Upper lobe of right lung (tissue), 1 donor: ENCODE measurements at regions not wholly inside any gene's neighbourhood (a gene's known extent, or its start where the extent isn't known, plus 50 kb on each side); places are given as distances from the start of the nearest gene placed in this dataset.
A peak's percentile ranks its signal among the peaks of the same experiment; 100 is the strongest.
"Not testable (repeated sequence)": the region's sequence is repeated elsewhere in the genome, so short reads cannot be mapped to it uniquely, and the experiment has no call there.

Experiments used
- ATAC-seq: fragments of 200-7000 bp; cut with Tn5 transposase; one replicate; pipeline ENCODE4 v1.9.1; 2020; ENCODE audit warnings: mild to moderate bottlenecking, moderate library complexity
- DNase-seq: peaks from one replicate; pipeline ENCODE4 v3.0.0-alpha.2; 2020
- H3K27ac ChIP-seq: fragments of 200-600 bp; one replicate; pipeline ENCODE4 v1.8.0; 2022
- H3K27me3 ChIP-seq: fragments of 200-600 bp; one replicate; pipeline ENCODE4 v1.8.0; 2022; ENCODE audit warnings: mild to moderate bottlenecking
- H3K36me3 ChIP-seq: fragments of 200-600 bp; one replicate; pipeline ENCODE4 v1.8.0; 2022
- H3K4me1 ChIP-seq: fragments of 200-600 bp; one replicate; pipeline ENCODE4 v1.8.0; 2022
- H3K4me3 ChIP-seq: fragments of 200-600 bp; one replicate; pipeline ENCODE4 v1.8.0; 2022; ENCODE audit warnings: mild to moderate bottlenecking
- H3K9me3 ChIP-seq: fragments of 200-600 bp; one replicate; pipeline ENCODE4 v1.8.0; 2022
- intact Hi-C: fragments of 100-400 bp; cut with DNase I; formaldehyde crosslinking; loops from one replicate; pipeline ENCODE4 v1.11.0; 2022
- TF ChIP-seq, protein P1 (sequence below): fragments of 200-600 bp; IDR thresholded peaks from one replicate; pipeline ENCODE4 v1.8.0; 2022; ENCODE audit warnings: antibody characterized with exemption
- donor health status: DM: no; HTN: yes; CAD: no; lungs with severe emphysema.

GRCh38 chr12:84411031-84411430 lies 501.6 kb downstream of the SLC6A15 start:
- Histone ChIP-seq H3K4me1 (no peaks in the 10 kb centered on the region), H3K27me3 (no peaks in the 10 kb centered on the region), H3K4me3 (no peak overlapping the region), H3K36me3 (no peaks in the 10 kb centered on the region), H3K9me3 (no peaks in the 10 kb centered on the region), H3K27ac (no peak overlapping the region)
- no peak for DNase-seq
- no peak for ATAC-seq
- intact Hi-C loops, result no loop called here
- TF ChIP-seq, protein P1, sequence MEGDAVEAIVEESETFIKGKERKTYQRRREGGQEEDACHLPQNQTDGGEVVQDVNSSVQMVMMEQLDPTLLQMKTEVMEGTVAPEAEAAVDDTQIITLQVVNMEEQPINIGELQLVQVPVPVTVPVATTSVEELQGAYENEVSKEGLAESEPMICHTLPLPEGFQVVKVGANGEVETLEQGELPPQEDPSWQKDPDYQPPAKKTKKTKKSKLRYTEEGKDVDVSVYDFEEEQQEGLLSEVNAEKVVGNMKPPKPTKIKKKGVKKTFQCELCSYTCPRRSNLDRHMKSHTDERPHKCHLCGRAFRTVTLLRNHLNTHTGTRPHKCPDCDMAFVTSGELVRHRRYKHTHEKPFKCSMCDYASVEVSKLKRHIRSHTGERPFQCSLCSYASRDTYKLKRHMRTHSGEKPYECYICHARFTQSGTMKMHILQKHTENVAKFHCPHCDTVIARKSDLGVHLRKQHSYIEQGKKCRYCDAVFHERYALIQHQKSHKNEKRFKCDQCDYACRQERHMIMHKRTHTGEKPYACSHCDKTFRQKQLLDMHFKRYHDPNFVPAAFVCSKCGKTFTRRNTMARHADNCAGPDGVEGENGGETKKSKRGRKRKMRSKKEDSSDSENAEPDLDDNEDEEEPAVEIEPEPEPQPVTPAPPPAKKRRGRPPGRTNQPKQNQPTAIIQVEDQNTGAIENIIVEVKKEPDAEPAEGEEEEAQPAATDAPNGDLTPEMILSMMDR, result no peak

- no peaks in the 10 kb centered on the region for H3K9me3 ChIP-seq
- TF ChIP-seq, protein P1, result no peak
- intact Hi-C loops, result no loop called here
- no peaks in the 10 kb centered on the region for H3K36me3 ChIP-seq
- no peak for DNase-seq
- H3K4me3 ChIP-seq, result no peak overlapping the region
- H3K4me1 ChIP-seq, result no peaks in the 10 kb centered on the region
- H3K27ac ChIP-seq, result no peak overlapping the region
- H3K27me3 ChIP-seq, result no peaks in the 10 kb centered on the region
- ATAC-seq, result no peak
Observed at GRCh38 chr12:84408936-84409335, 503.7 kb downstream of the SLC6A15 start.

DNA sequence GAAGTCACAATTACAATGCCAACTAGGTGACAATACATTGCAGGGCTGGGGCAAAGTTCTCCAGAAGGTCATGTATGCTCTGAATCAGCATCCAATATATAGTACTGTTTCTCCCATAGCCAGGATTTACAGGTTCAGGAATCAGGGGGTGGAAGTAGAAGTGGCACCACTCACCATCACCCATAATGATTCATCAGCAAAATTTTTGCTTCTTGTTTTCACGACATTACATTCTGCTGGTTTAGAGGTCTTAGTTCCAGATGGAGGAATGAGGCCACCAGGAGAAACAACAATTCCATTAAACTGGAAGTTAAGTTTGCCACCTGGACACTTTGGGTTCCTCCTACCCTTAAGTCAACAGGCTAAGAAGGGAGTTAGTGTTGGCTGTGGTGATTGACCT lies 505.9 kb downstream of the SLC6A15 start:
- H3K4me1 ChIP-seq, H3K4me3 ChIP-seq, H3K36me3 ChIP-seq, DNase-seq, H3K9me3 ChIP-seq, intact Hi-C loops, ATAC-seq, H3K27me3 ChIP-seq, H3K27ac ChIP-seq: not testable (repeated sequence)

- H3K9me3 ChIP-seq, result no peaks in the 10 kb centered on the region
- no peak for DNase-seq
Observed at GRCh38 chr12:84397846-84398245, 514.8 kb downstream of the SLC6A15 start.

DNA sequence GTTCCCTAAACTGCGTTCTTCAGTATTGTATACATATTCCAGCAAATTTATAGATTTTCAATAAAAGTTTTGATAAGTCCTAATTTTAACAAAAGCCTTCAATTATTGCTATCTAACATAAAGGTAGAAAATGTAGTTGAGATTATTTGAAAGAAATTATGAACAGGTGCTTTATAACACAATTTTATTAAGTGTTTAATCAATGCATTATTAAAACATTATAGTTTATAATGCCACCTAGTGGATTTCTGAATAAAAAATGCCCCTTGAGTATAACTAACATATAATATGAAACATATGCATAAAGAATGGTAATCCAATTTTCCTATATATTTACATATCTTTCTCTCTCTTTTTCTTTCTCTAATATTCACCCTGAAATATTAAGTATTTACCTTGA lies 515.3 kb downstream of the SLC6A15 start:
- TF ChIP-seq, protein P1, result peak; percentile 22
- H3K9me3 ChIP-seq, result no peaks in the 10 kb centered on the region
- H3K4me3 ChIP-seq, result no peak overlapping the region
- DNase-seq (no peak), ATAC-seq (no peak)
- intact Hi-C loops, result no loop called here
- H3K4me1 ChIP-seq, result no peaks in the 10 kb centered on the region
- H3K27ac ChIP-seq, result no peak overlapping the region
- no peaks in the 10 kb centered on the region for H3K36me3 ChIP-seq
- H3K27me3 ChIP-seq, result no peaks in the 10 kb centered on the region

More at GRCh38 chr12:84397846-84398245, 514.8 kb downstream of the SLC6A15 start:
- Histone ChIP-seq H3K4me1 (no peaks in the 10 kb centered on the region), H3K4me3 (no peak overlapping the region), H3K36me3 (no peaks in the 10 kb centered on the region), H3K27ac (no peak overlapping the region), H3K27me3 (no peaks in the 10 kb centered on the region)
- TF ChIP-seq, protein P1, result no peak
- no peak for ATAC-seq
- intact Hi-C loops, result no loop called here

GRCh38 chr12:84391176-84391575 lies 521.4 kb downstream of the SLC6A15 start:
- H3K9me3 ChIP-seq, DNase-seq, H3K4me3 ChIP-seq, H3K4me1 ChIP-seq, H3K27ac ChIP-seq, H3K27me3 ChIP-seq, ATAC-seq, H3K36me3 ChIP-seq, intact Hi-C loops: not testable (repeated sequence)

DNA sequence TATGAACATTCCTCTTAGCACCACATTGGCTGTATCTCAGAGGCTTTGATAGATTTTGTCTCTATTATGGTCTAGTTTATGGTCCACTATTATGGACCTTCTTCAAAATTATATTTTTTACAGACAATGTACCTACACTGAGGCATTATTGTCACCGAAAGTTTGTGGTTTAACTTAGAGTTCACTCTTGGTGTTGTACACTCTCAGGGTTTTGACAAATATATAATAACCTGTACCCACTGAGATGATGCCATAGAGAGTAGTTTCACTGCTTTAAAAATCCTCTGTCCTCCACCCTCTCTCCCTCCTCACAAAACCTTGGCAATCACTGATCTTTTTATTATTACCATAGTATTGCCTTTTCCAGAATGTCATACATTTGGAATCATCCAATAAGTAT lies 528.2 kb downstream of the SLC6A15 start:
- Histone ChIP-seq H3K27me3 (no peaks in the 10 kb centered on the region), H3K9me3 (no peaks in the 10 kb centered on the region), H3K27ac (no peak overlapping the region), H3K36me3 (no peaks in the 10 kb centered on the region), H3K4me3 (no peak overlapping the region), H3K4me1 (no peaks in the 10 kb centered on the region)
- intact Hi-C loops, result no loop called here
- TF ChIP-seq, protein P1, result no peak
- no peak for ATAC-seq
- DNase-seq, result no peak

DNA sequence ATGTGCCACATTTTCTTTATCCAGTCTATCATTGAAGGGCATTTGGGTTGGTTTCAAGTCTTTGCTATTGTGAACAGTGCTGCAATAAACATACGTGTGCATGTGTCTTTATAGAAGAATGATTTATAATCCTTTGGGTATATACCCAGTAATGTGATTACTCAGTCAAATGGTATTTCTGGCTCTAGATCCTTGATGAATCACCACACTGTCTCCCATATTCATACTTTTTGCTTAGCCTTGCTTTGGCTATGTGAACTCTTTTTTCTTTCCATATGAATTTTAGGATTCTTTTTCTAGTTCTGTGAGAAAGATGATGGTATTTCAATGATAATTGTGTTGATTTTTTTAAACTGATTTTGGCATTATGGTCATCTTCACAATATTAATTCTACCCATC lies 530.1 kb downstream of the SLC6A15 start:
- H3K9me3 ChIP-seq, intact Hi-C loops, DNase-seq: not testable (repeated sequence)

More for the DNA sequence above, 530.1 kb downstream of the SLC6A15 start:
- not testable (repeated sequence) for H3K27me3 ChIP-seq, ATAC-seq, H3K36me3 ChIP-seq, H3K27ac ChIP-seq, H3K4me3 ChIP-seq, H3K4me1 ChIP-seq
